ENCODE measurements at regions not wholly inside any gene's neighbourhood (a gene's known extent, or its start where the extent isn't known, plus 50 kb on each side); places are given as distances from the start of the nearest gene placed in this dataset.

GRCh38 chr16:14351647-14352046, 278.4 kb downstream of the PARN start:
- no peak for DNase-seq (ENCODE audit: extremely low read depth, insufficient read length)
- Histone ChIP-seq H3K36me3 (ENCODE audit: control insufficient read depth, insufficient read depth, low read length) (no peaks in the 10 kb centered on the region), H3K4me3 (replicated peaks; ENCODE audit: low read depth, low read length) (no peak overlapping the region), H3K27me3 (replicated peaks; ENCODE audit: control insufficient read depth, insufficient read depth, low read length) (no peaks in the 10 kb centered on the region)
- TF ChIP-seq CTCF (IDR thresholded peaks at IDR 0.05; ENCODE audit: insufficient read depth, low read length, poor library complexity, severe bottlenecking): no peak

GRCh38 chr16:14350626-14351025, 279.4 kb downstream of the PARN start:
- no peak overlapping the region for H3K4me3 ChIP-seq (replicated peaks; ENCODE audit: low read depth, low read length)
- no peaks in the 10 kb centered on the region for H3K27me3 ChIP-seq (replicated peaks; ENCODE audit: control insufficient read depth, insufficient read depth, low read length)
- no peaks in the 10 kb centered on the region for H3K36me3 ChIP-seq (ENCODE audit: control insufficient read depth, insufficient read depth, low read length)
- no peak for DNase-seq (ENCODE audit: extremely low read depth, insufficient read length)
- TF ChIP-seq CTCF (IDR thresholded peaks at IDR 0.05; ENCODE audit: insufficient read depth, low read length, poor library complexity, severe bottlenecking): no peak

- no peak for TF ChIP-seq CTCF (IDR thresholded peaks at IDR 0.05; ENCODE audit: insufficient read depth, low read length, poor library complexity, severe bottlenecking)
- Histone ChIP-seq H3K36me3 (ENCODE audit: control insufficient read depth, insufficient read depth, low read length) (no peaks in the 10 kb centered on the region), H3K27me3 (replicated peaks; ENCODE audit: control insufficient read depth, insufficient read depth, low read length) (no peaks in the 10 kb centered on the region), H3K4me3 (replicated peaks; ENCODE audit: low read depth, low read length) (no peak overlapping the region)
- DNase-seq (ENCODE audit: extremely low read depth, insufficient read length): no peak
Observed at GRCh38 chr16:14350081-14350480, 279.0 kb downstream of the MRTFB start.

GRCh38 chr16:14347706-14348105, 276.6 kb downstream of the MRTFB start:
- Histone ChIP-seq H3K4me3 (replicated peaks; ENCODE audit: low read depth, low read length) (no peak overlapping the region), H3K27me3 (replicated peaks; ENCODE audit: control insufficient read depth, insufficient read depth, low read length) (no peaks in the 10 kb centered on the region), H3K36me3 (ENCODE audit: control insufficient read depth, insufficient read depth, low read length) (no peaks in the 10 kb centered on the region)
- DNase-seq (ENCODE audit: extremely low read depth, insufficient read length): no peak
- no peak for TF ChIP-seq CTCF (IDR thresholded peaks at IDR 0.05; ENCODE audit: insufficient read depth, low read length, poor library complexity, severe bottlenecking)

- H3K4me3 ChIP-seq (replicated peaks; ENCODE audit: low read depth, low read length): no peak overlapping the region
- no peak for DNase-seq (ENCODE audit: extremely low read depth, insufficient read length)
- TF ChIP-seq CTCF (IDR thresholded peaks at IDR 0.05; ENCODE audit: insufficient read depth, low read length, poor library complexity, severe bottlenecking): no peak
Observed at GRCh38 chr16:14346278-14347142, 275.4 kb downstream of the MRTFB start.

More at GRCh38 chr16:14346278-14347142, 275.4 kb downstream of the MRTFB start:
- no peaks in the 10 kb centered on the region for H3K27me3 ChIP-seq (replicated peaks; ENCODE audit: control insufficient read depth, insufficient read depth, low read length)
- H3K36me3 ChIP-seq (ENCODE audit: control insufficient read depth, insufficient read depth, low read length): no peaks in the 10 kb centered on the region
